ENCODE measurements at regions not wholly inside any gene's neighbourhood (a gene's known extent, or its start where the extent isn't known, plus 50 kb on each side); places are given as distances from the start of the nearest gene placed in this dataset.
A peak's percentile ranks its signal among the peaks of the same experiment; 100 is the strongest.

DNA sequence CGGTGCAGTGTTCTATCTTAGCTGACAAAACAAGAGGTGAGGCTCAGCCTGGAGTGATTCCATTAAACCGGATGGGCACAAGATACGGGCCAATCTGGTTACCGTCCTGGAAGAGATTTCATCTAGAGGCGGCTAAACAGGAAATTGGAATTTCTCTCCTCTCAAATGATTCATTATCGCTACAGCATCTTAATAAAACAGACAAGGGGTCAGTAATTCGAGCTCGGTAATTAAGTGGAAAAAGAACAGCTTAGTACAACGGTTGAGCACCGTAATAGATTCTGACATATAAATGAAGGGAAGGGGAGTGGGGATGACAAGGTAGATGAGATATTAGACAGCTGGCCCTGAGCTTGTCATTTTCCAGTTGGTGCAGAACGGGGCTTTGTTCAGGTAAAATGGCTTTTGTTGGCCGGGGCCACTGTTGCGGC, 137.2 kb downstream of the EDN3 start:
- no peak for ATAC-seq

DNA sequence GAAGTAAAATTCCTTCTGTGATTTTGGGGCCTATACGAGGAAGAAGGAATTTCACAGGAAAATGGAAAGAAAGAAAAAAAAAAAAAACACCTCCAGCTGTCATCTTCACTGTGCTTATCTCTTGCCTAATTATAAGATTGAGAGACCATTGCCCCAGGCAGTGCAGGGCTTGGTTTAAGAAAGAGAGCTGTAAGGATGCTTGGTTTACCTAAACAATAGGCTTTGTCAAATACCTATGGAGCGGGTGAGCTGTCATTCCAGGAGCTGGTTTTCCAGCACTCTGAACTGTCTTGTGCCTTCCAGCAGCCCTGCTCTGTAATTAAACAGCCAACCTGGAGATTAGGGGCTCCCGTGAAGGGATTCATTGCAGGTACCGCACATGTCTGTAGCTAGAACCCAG, 137.8 kb downstream of the EDN3 start:
- ATAC-seq: no peak

DNA sequence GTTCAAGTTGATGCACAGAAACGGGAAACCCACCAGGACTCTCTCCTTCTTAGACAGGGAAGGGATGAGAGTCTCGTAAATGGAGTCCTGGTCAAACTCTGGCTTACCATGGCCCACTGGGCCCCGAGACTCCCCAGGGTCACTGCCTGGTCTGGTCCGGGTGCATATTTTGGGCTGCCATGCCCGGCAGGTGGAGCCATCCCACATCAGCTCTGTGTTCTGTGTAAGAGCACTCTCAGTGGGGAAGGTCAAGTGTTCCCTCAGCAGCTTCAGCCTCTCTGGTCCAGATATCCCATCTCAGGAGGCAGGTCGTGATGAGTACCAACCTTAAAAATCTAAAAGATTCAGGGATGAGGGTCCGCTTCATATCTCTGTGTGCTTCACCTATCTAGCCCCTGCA, 138.8 kb downstream of the EDN3 start:
- ATAC-seq: no peak

DNA sequence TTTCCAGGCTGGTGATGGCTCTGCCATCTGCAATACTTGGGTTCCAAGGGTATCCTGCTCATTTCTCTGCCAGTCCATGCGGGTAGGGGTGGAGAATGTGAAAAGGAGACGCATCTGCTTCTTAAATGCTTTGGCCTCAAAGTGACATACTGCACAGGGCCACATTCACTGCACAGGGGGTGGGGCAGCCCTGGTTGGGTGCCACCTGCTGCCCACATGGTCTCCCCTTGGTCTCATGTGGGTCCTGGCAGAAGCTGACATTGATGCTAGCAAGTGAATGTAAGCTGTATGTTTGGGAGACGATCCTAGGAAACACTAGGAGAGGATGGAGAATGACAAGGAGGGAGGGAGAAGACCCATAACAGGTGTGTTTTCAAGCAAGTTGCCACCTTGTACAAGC, 140.9 kb downstream of the EDN3 start:
- no peak for ATAC-seq

DNA sequence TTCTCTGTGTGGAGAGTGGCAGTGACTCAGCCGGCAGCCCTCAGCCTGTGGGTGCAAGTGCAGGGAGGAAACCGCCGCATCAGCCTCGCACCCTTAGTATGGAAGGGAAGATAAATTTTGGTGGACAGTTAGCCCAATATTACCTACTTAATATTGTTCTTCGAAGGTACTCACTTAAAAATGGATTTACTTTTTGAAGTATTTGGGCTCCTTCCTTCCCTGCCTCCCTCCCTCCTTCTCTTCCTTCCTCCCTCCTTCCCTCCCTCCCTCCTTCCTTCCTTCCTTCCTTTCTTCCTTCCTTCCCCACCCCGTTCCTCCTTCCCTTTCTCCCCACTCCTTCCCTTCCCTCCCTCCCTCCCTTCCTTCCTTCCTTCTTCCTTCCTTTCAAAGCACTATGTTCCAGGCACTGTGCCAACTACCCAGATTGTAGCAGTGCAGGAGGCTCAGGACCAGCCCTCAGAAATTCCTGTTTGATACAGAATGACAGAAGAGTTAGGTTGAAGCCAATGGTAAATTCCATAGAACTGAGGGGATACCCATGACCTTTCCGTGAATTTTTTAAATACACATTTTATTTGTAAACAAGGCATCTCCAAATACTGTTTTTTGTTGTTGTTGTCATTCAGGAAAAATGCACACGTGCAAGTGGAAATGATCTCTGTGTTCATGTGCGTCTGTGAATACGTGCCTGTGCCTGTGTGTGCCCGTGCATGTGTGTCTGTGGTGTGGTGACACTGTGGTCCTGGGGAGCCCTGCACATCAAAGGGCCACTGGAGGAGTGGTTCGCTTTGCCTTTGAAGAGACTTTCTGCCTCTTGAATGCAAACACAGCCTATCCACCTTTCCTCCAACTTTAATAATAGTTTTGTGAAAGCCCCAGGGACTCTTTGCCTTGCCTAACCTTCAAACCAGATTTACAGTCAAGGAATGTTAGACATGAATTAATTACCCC, 141.7 kb downstream of the EDN3 start:
- no peak for ATAC-seq

DNA sequence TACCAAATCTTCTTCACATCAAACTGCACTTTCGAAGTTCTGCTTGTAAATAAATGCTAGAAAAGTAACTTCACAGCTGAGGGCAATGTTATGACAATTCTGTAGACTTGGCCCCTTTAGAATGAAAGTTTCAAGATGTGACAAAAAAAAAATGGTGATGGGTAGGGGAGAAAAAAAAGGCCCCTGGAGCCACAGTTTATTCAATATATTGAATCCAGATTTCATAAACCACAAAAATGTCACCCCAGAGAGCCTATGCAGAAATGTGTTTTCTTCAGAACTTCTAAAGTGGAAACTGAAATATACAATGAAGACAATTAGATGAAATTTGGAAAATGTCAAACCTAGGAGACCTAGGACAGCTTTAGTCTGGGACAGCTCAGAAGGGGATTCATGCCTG, 143.1 kb downstream of the EDN3 start:
- ATAC-seq: no peak

DNA sequence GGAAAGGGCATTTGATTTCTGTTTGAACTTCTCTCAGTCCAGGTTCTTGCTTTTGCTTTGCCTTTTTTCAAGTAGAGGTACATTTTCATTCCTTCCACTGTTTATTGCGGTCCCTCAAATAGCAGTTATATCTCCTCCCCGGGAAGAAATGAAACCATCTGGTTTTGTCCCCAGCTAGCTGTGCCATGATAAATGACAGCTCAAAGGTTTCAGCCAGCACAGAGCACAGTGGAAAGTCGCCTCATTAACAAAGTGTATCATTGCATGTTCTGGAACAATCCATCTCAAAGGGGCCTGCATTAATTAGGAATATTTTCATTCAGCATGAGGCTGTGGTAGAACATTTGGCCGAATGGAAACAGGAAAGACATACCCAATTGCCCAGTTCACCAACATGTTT, 146.0 kb downstream of the EDN3 start:
- no peak for ATAC-seq

DNA sequence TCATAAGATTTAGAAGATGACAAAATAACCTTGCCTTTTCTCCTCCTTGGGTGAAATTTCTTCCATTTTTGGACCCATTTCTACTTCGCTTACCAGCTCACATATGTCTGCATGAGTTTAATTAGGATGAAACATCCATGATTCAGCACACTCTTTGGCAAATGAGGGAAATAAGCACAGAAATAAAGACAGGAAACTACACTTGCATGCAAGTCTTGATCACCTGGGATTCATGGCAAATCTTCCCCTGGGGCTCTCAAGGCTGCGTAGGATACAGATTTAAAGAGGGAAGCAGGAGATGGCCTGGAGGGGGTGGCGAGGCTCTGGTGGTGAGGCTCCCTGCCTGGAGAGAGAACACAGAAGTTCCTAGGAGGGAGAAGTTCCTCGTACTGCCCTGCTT, 147.8 kb downstream of the EDN3 start:
- ATAC-seq: no peak

DNA sequence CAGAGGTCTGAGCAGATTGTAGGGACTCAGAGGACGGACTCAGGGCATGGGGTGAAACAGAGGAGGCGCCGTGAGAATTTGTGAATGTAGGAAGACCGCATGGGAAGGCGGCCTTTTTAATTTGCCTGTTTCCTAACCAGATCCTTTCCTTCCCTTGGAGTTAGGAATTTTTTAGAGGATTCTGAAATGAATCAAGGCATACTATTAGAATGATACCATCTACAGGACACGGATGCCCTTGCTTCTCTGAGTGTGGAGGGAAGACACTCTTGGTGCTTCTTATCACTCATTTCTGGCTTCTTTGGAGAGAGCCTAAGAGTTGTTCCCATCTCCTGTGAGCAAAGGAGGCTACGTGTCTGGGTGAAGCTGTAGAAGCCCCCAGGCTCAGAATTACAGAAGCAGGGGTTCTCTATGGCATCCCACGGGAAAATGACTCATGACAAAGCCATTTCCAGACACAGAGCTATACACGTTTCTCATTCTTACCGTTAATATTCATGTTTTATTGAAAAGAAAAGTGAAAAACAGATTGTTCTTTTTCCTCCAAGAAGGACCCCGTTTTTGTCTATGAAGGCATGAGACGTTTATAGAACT, 148.5 kb downstream of the EDN3 start:
- no peak for ATAC-seq

DNA sequence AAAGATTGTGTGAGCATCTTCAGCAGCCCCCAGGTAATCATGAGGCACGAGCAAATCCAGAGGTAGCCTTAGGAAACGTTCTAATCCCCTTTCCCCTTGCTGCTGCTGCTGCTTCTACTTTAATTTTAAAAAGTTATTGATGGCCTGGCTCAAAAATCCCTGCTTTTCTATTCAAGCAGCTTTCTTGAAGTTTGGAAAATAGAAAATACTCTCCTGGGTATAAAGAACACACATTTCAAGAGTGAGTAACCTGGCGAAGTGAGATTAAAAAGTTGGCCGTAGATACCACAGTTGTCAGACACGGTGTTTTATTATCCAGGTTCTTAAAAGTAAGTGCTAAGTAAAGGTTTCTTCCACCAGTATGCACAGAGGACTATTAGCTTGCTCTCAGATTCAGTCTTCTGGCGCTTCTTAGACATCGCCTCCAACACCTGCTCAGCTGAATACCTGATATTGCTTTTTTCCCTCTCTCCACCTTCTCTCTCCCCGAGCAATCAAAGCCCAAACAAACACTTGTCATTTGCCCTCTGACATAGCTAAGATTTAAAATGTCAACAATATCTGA, 150.7 kb downstream of the EDN3 start:
- ATAC-seq: no peak

DNA sequence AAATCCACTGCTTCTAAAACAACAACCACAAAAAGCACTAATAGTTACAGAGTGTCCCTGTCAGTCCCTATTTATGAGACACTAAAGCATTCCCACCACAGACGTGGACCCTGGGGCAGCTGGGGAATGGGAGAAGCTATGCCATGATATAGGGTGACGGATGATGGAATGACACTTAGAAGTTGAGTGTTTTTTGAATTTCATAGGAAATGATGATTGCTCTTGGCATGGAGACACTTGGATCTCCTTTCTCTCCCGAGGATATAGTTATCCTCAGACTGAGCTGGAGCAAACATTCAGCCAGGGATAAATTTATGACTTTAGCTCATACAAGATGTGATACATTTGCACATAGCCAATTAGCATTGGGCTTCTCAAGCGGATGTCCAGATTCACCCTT, 151.2 kb downstream of the EDN3 start:
- ATAC-seq: no peak

DNA sequence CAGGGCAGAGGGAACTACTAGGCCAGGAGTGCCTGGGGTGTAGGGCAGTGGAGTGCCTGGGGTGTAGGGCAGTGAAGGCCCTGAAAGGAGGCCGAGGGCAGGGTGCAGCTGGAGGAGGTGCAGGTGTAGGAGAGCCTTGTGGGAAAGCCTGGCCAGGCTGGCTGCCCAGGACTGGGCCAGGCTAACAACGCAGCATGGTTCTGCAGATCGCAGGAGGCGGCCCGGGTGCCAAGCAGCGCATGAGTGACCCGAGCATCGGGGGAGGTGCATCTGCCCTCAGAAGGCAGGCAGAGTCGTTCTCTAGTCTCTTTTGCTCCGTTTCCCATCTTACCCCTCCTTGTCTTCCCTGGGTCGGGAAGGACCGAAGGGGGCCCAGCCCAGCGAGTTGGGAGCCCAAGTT, 151.5 kb upstream of the PHACTR3 start:
- ATAC-seq: no peak

DNA sequence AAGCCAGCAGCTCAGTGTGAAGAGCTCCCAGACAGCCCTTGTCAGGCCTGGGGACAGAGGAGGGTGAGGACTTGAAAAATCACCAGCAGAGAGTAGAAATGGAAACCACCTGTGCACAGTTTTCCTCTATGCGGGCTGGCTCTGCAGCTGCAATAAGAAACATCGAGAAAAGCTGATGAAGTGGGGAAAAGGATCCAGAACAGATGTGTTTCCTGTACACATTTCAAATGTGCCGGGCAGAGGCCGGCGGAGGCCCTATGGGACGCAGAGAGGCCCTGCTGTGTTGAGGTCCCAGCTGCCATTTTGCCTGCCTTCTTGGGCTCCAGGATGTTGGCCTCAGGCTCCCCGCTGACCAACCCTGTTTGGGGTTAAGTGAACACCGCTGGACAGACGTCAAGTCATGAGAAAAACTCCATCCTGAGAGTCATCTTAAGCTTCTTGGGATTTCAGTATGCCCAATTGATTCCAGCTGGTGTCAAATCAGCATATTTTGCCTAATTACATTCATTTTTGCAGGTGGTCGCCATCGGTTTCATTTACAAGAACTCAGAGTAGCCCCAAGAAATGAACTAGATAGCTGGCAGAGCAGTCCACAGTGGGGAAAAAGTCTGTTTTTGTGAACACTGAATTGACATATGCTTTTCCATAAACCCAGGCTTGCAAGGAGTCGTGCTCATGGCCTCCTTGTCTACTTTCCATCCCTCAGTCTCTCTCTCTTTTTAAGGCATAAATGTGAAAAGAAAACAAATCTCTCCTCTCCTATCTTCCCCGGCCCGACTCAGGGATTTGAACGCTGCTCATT, 150.4 kb upstream of the PHACTR3 start:
- no peak for ATAC-seq

DNA sequence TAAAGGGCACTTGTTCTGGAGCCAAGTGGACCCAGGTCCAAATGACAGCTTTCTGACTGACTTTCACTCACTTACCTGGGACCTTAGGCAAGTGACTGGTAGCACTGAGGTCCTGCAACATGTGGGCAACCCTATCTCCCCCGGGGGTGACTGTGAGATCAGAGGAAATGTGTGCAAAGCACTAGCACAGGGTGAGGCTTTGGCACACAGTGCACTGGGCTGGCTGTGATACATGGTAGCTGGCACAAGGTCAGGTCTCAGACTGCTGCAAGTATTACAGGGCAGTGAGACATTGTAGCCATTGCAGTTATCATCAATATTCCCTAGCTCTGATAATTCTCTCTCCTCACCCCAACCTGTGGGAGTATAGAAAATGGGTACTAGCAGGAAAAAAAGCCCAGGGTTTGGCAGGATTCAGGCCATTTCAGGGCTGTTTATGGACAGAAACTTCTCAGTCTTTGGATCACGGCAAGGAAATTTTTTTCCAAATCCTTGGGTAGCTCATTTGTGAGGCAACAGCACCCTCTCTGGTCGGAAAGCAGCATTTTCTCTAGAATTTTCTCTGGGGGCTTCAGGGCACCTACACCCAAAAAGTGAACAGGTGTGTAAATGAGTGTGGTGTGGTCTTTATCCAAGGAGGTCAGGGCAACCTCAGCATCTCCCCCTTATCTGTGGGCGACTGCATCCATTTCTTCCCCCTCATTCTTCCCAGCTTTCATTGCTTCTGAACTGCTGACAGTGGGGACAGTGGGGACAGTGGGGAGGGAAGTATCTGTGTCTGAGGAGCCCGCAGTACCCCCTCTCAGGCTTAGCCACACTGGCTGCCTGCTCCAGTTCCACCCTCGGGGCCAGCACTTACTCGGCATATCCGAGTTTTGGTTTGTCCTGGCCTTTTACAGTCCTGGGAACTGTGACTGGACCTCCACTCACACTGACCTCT, 148.7 kb upstream of the PHACTR3 start:
- peak; percentile 58 for ATAC-seq

DNA sequence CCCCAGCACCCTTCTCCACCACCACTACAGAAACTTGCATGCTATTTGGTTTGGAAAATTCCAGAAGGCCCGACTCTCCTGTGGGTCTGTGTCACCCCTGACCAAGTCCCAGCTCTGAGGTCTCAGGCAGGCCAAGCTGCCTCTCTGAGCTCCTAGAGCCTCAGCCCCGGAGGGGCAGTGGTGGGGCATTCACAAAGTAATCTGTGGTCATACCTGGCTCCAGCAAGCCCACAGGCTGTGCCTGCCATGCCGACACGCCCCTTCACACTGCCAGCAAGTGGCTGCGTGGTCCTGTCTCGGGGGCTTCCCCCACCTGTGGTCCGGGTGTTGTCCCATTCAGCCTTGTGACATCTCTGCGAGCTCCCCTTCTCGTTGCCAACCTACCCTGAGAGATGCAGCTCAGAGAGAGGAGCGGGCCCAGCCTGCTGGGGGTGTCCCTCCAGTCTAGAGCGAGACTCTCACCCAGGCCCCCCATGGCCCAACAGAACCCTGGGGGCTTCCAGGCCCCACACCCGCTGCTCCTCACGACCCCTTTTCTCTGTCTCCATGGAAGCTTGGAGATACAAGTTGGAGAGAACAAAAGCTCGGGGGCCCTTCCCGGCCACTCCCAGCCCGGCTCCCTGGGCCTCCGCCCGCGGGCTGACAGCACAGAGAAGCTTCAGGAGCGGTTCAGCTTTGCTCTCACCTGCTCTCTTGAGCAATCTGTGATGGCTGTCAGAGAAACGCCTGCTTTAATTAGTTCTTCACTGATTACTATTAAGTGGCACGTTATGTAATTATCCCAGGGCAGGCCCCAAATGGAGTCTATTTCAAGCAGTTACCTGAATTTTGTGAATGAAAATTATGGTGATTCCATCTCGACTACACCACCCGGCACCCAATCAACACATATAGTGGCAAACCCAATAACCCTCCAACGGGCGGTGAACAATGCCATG, 147.7 kb upstream of the PHACTR3 start:
- ATAC-seq: peak; percentile 20

DNA sequence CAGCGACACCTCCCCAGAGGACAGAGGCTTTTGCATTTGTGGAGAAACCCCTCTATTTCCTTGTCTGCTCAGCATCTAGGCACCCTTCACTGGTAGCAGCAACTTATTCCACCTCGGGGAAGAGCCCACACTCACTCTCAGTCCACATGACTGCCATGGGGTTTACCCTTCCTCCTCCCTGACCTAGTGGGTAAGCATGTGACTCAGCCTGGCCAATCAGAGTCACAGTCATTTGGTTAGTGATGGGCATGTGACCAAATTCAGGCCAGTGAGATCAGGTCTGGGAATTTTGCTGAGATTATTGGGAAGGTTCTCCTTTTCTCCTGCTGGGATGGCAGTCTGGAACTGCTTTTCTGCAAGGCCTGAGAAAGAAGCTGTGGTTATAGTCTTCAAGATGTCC, 145.7 kb upstream of the PHACTR3 start:
- no peak for ATAC-seq

DNA sequence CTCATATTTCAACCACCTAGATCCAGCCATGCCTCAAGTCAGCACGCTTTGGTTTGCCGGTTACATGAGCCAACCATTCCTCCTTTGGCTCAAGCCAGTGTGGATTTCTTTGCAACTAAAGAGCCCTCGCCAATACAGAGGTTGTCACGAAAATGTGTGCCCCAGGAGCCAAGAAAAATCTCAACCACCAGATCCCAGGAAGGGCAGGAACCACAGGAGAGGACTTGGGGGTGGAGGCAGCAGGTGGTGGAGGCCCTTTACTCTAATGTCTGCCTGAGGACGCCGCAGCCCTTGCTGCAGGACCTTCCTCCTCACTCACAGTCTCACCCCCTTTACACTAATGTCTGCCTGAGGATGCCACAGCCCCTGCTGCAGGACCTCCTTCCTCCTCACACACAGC, 144.8 kb upstream of the PHACTR3 start:
- ATAC-seq: no peak

DNA sequence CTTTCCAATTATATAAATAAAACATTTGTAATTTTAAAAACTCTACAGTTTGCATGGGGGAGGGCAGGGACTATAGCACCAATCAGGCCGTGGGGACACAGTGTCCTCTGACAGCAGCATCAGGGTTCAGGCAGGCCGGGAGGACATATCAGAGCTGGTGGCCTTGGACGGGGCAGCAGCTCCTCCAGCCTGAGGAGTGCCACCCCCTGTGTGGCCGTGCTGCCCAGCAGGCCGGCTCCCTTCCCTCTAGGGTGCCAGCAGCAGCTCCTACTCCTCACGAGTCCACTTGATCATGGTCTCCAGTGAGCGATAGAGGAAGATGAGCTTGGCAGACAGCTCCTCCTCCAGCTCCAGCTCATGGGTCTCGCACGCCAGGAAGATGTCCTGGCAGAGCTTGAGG, 144.0 kb upstream of the PHACTR3 start:
- ATAC-seq: no peak

DNA sequence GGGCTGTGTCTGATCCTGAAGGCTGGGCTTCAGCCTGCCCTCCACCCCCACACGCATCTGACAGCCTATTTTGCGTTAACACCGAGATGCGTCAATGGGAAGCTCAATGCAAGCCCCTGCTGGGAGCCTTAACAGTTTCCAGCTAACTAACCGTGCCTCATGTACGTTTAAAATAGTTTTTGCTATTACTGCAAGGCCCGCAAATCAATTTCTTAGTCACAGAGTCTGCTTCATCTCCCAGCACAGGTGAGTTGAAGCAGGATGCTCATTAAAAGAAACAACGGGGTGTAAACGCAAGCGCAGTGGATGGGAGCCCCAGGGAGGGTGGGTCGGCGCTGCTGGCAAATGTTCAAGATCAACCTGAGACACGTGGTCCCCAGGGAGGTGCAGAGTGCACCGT, 142.8 kb upstream of the PHACTR3 start:
- no peak for ATAC-seq

DNA sequence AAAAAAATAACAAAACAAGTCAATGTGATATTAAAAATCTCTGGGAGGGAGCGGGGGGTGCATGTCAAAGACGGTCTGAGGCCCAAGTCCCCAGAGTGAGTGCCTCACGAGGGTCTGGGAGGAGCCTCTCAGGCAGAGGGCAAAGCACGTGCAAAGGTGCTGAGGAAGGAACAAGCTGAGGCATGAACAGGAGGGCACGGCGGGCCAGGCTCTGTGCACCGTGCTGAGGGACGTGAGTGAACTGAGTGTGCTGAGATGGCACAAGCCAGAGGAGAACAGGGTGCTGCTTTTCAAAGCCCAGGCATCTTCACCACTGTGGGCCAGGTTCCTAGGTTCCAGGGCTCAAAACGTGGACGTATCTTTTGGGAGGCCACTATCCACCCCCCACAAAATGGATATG, 142.1 kb upstream of the PHACTR3 start:
- no peak for ATAC-seq

DNA sequence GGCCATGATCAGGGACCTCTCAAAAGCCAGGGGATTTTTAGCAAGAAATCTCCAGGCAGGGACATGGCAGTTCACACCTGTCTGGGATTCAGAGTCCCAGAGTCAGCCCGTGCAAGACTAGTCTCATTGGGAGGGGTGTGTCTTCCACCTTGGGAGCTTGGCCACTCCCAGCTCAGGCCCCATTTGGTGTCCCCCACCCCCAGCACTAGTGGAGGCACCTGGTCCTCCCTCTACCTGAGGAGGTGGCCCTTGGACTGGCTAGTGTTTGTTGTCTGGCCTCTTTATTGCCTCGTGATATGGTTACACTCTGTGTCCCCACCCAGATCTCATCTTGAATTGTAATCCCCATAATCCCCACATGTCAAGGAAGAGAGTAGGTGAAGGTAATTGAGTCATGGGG, 140.8 kb upstream of the PHACTR3 start:
- ATAC-seq: no peak
